ENCODE measurements at regions not wholly inside any gene's neighbourhood (a gene's known extent, or its start where the extent isn't known, plus 50 kb on each side); places are given as distances from the start of the nearest gene placed in this dataset.
A peak's percentile ranks its signal among the peaks of the same experiment; 100 is the strongest.

GRCh38 chr11:81449588-81450156, 1284.0 kb downstream of the FAM181B start:
- H3K27ac ChIP-seq: no peak overlapping the region
- H3K36me3 ChIP-seq: no peaks in the 10 kb centered on the region
- no peaks in the 10 kb centered on the region for H3K9me3 ChIP-seq
- ATAC-seq (ENCODE audit: low FRiP score in 2 of 2) (peak in 1 of 2 donors; percentile 40), DNase-seq (no peak)
- no peaks in the 10 kb centered on the region for H3K4me1 ChIP-seq
- no peaks in the 10 kb centered on the region for H3K27me3 ChIP-seq
- no peak overlapping the region for H3K4me3 ChIP-seq
- 82 to 87% methylated on average over 5 of the region's 5 CpGs for WGBS, 2 donors
- TF ChIP-seq POLR2A (IDR thresholded peaks at IDR 0.05) (no peak), CTCF (IDR thresholded peaks at IDR 0.05) (no peak), POLR2AphosphoS5 (IDR thresholded peaks at IDR 0.05) (no peak), EP300 (IDR thresholded peaks at IDR 0.05) (no peak)

- no peaks in the 10 kb centered on the region for H3K36me3 ChIP-seq
- H3K4me1 ChIP-seq: no peaks in the 10 kb centered on the region
- WGBS, 2 donors: 54 to 58% methylated on average over 1 of the region's 1 CpG
- H3K9me3 ChIP-seq: no peaks in the 10 kb centered on the region
- DNase-seq: no peak
- TF ChIP-seq CTCF (IDR thresholded peaks at IDR 0.05) (no peak), EP300 (IDR thresholded peaks at IDR 0.05) (no peak), POLR2A (IDR thresholded peaks at IDR 0.05) (no peak), POLR2AphosphoS5 (IDR thresholded peaks at IDR 0.05) (no peak)
- no peak for ATAC-seq (ENCODE audit: low FRiP score in 2 of 2)
- no peak overlapping the region for H3K27ac ChIP-seq
- H3K27me3 ChIP-seq: no peaks in the 10 kb centered on the region
- H3K4me3 ChIP-seq: no peak overlapping the region
Observed at GRCh38 chr11:81444297-81444696, 1289.4 kb downstream of the FAM181B start.

- 88 to 93% methylated on average over 1 of the region's 1 CpG for WGBS, 2 donors
- H3K4me1 ChIP-seq: no peaks in the 10 kb centered on the region
Observed at GRCh38 chr11:81432333-81432732, 1301.3 kb downstream of the FAM181B start.

GRCh38 chr11:81424822-81425221, 1308.8 kb downstream of the FAM181B start:
- Histone ChIP-seq H3K27ac (no peak overlapping the region), H3K9me3 (no peaks in the 10 kb centered on the region), H3K4me1 (no peaks in the 10 kb centered on the region), H3K4me3 (no peak overlapping the region), H3K27me3 (no peaks in the 10 kb centered on the region), H3K36me3 (no peaks in the 10 kb centered on the region)
- TF ChIP-seq POLR2AphosphoS5 (IDR thresholded peaks at IDR 0.05): no peak
- no peak for TF ChIP-seq POLR2A (IDR thresholded peaks at IDR 0.05)
- TF ChIP-seq EP300 (IDR thresholded peaks at IDR 0.05): no peak
- no peak for TF ChIP-seq CTCF (IDR thresholded peaks at IDR 0.05)
- DNase-seq (no peak), ATAC-seq (ENCODE audit: low FRiP score in 2 of 2) (no peak)
- 88 to 93% methylated on average over 2 of the region's 2 CpGs for WGBS, 2 donors

More at GRCh38 chr11:81432333-81432732, 1301.3 kb downstream of the FAM181B start:
- Histone ChIP-seq H3K4me3 (no peak overlapping the region), H3K27me3 (no peaks in the 10 kb centered on the region), H3K27ac (no peak overlapping the region), H3K36me3 (no peaks in the 10 kb centered on the region), H3K9me3 (no peaks in the 10 kb centered on the region)
- no peak for DNase-seq
- no peak for TF ChIP-seq EP300 (IDR thresholded peaks at IDR 0.05)
- TF ChIP-seq POLR2AphosphoS5 (IDR thresholded peaks at IDR 0.05): no peak
- TF ChIP-seq POLR2A (IDR thresholded peaks at IDR 0.05): no peak
- no peak for TF ChIP-seq CTCF (IDR thresholded peaks at IDR 0.05)
- no peak for ATAC-seq (ENCODE audit: low FRiP score in 2 of 2)

GRCh38 chr11:81422402-81422801, 1311.3 kb downstream of the FAM181B start:
- H3K4me1 ChIP-seq: no peaks in the 10 kb centered on the region
- no peak for DNase-seq
- no peaks in the 10 kb centered on the region for H3K36me3 ChIP-seq
- TF ChIP-seq POLR2AphosphoS5 (IDR thresholded peaks at IDR 0.05): no peak
- TF ChIP-seq EP300 (IDR thresholded peaks at IDR 0.05): no peak
- H3K9me3 ChIP-seq: no peaks in the 10 kb centered on the region
- ATAC-seq (ENCODE audit: low FRiP score in 2 of 2): no peak
- no peak overlapping the region for H3K4me3 ChIP-seq
- no peak overlapping the region for H3K27ac ChIP-seq
- no peaks in the 10 kb centered on the region for H3K27me3 ChIP-seq
